CD4-positive, alpha-beta T cell treated with Interleukin-21 for 1 hour (primary cell): ENCODE measurements at regions not wholly inside any gene's neighbourhood (a gene's known extent, or its start where the extent isn't known, plus 50 kb on each side); places are given as distances from the start of the nearest gene placed in this dataset.
"Not testable (repeated sequence)": the region's sequence is repeated elsewhere in the genome, so short reads cannot be mapped to it uniquely, and the experiment has no call there.

ENCODE experiments used
- DNase-seq: peaks from one replicate; pipeline ENCODE4 v3.0.0-alpha.2; 2020

GRCh38 chr6:112665114-112665513 is 318.0 kb downstream of the RFPL4B start:
- DNase-seq, result no peak

GRCh38 chr6:112665815-112666214 is 318.7 kb downstream of the RFPL4B start:
- DNase-seq, result no peak

- DNase-seq, result no peak
Observed at GRCh38 chr6:112667427-112667826, 320.3 kb downstream of the RFPL4B start.

GRCh38 chr6:112680091-112680490 is 333.0 kb downstream of the RFPL4B start:
- DNase-seq, result no peak

- no peak for DNase-seq
Observed at GRCh38 chr6:112682071-112682470, 334.9 kb downstream of the RFPL4B start.

- no peak for DNase-seq
Observed at GRCh38 chr6:112683106-112683505, 336.0 kb downstream of the RFPL4B start.

GRCh38 chr6:112683926-112684325 is 336.8 kb downstream of the RFPL4B start:
- DNase-seq, result no peak

GRCh38 chr6:112685521-112686220 is 338.5 kb downstream of the RFPL4B start:
- DNase-seq, result not testable (repeated sequence)

GRCh38 chr6:112688487-112689165 is 341.5 kb downstream of the RFPL4B start:
- not testable (repeated sequence) for DNase-seq

- DNase-seq, result not testable (repeated sequence)
Observed at GRCh38 chr6:112689183-112689858, 342.2 kb downstream of the RFPL4B start.

- no peak for DNase-seq
Observed at GRCh38 chr6:112690497-112691202, 343.5 kb downstream of the RFPL4B start.

- no peak for DNase-seq
Observed at GRCh38 chr6:112691289-112691688, 344.2 kb downstream of the RFPL4B start.

- no peak for DNase-seq
Observed at GRCh38 chr6:112695001-112695400, 347.9 kb downstream of the RFPL4B start.

- DNase-seq, result no peak
Observed at GRCh38 chr6:112697265-112697664, 350.1 kb downstream of the RFPL4B start.

GRCh38 chr6:112701201-112701600 is 354.1 kb downstream of the RFPL4B start:
- no peak for DNase-seq

GRCh38 chr6:112710710-112711109 is 363.6 kb downstream of the RFPL4B start:
- DNase-seq, result no peak

- no peak for DNase-seq
Observed at GRCh38 chr6:112713402-112713801, 366.3 kb downstream of the RFPL4B start.

- DNase-seq, result no peak
Observed at GRCh38 chr6:112717401-112717800, 370.3 kb downstream of the RFPL4B start.

- DNase-seq, result no peak
Observed at GRCh38 chr6:112717856-112718255, 370.7 kb downstream of the RFPL4B start.

GRCh38 chr6:112725541-112726085 is 378.5 kb downstream of the RFPL4B start:
- no peak for DNase-seq

GRCh38 chr6:112735129-112735528 is 388.0 kb downstream of the RFPL4B start:
- no peak for DNase-seq

- no peak for DNase-seq
Observed at GRCh38 chr6:112739766-112740165, 392.6 kb downstream of the RFPL4B start.

- no peak for DNase-seq
Observed at GRCh38 chr6:112743323-112743722, 396.2 kb downstream of the RFPL4B start.
